ENCODE measurements at regions not wholly inside any gene's neighbourhood (a gene's known extent, or its start where the extent isn't known, plus 50 kb on each side); places are given as distances from the start of the nearest gene placed in this dataset.

DNA sequence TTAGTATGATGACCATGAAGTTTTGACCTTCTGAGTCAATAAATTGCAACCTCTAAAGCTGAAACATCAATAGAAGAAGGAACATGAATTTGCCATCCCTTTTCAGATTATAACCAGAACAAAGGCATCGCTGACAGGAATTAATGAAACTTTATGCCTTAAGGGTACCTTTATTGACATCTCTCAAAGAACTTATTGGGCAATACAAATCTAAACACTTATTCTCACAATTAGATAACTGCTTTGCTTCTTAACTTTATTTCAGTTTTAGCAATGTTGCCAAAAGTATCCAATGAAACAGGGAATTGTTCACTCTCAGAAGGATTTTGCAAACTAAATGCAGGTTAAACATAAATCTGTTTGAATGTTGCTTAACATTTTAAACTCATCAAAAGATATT is 116.0 kb downstream of the ELAPOR2 start:
- no peaks in the 10 kb centered on the region for H3K4me1 Mint-ChIP-seq (ENCODE audit: low read depth, unreplicated experiment)

GRCh38 chr7:86942995-86943394 is 116.5 kb downstream of the ELAPOR2 start:
- no TSS peak for BruUV-seq (replicated peaks)
- H3K9me3 Mint-ChIP-seq (ENCODE audit: low read depth, unreplicated experiment), result no peaks in the 10 kb centered on the region
- H3K27ac Mint-ChIP-seq (ENCODE audit: unreplicated experiment), result no peak overlapping the region
- H3K4me3 Mint-ChIP-seq (ENCODE audit: low read depth, unreplicated experiment), result no peak overlapping the region
- TF ChIP-seq, protein P1, sequence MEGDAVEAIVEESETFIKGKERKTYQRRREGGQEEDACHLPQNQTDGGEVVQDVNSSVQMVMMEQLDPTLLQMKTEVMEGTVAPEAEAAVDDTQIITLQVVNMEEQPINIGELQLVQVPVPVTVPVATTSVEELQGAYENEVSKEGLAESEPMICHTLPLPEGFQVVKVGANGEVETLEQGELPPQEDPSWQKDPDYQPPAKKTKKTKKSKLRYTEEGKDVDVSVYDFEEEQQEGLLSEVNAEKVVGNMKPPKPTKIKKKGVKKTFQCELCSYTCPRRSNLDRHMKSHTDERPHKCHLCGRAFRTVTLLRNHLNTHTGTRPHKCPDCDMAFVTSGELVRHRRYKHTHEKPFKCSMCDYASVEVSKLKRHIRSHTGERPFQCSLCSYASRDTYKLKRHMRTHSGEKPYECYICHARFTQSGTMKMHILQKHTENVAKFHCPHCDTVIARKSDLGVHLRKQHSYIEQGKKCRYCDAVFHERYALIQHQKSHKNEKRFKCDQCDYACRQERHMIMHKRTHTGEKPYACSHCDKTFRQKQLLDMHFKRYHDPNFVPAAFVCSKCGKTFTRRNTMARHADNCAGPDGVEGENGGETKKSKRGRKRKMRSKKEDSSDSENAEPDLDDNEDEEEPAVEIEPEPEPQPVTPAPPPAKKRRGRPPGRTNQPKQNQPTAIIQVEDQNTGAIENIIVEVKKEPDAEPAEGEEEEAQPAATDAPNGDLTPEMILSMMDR (IDR thresholded peaks at IDR 0.05; ENCODE audit: unreplicated experiment), result no peak
- H3K27me3 Mint-ChIP-seq (ENCODE audit: unreplicated experiment), result no peaks in the 10 kb centered on the region
- no peak for DNase-seq
- CTCF ChIA-PET, result no interaction called here
- intact Hi-C loops (cut with micrococcal nuclease; ENCODE audit: unreplicated experiment), result no loop called here
- H3K36me3 Mint-ChIP-seq (ENCODE audit: insufficient read depth, unreplicated experiment), result no peaks in the 10 kb centered on the region
- H3K4me1 Mint-ChIP-seq (ENCODE audit: low read depth, unreplicated experiment), result no peaks in the 10 kb centered on the region

More for the DNA sequence above, 116.0 kb downstream of the ELAPOR2 start:
- Mint-ChIP-seq H3K36me3 (ENCODE audit: insufficient read depth, unreplicated experiment) (no peaks in the 10 kb centered on the region), H3K4me3 (ENCODE audit: low read depth, unreplicated experiment) (no peak overlapping the region), H3K27me3 (ENCODE audit: unreplicated experiment) (no peaks in the 10 kb centered on the region), H3K27ac (ENCODE audit: unreplicated experiment) (no peak overlapping the region), H3K9me3 (ENCODE audit: low read depth, unreplicated experiment) (no peaks in the 10 kb centered on the region)
- CTCF ChIA-PET, result no interaction called here
- BruUV-seq (replicated peaks), result no TSS peak
- no peak for DNase-seq
- intact Hi-C loops (cut with micrococcal nuclease; ENCODE audit: unreplicated experiment), result no loop called here
- TF ChIP-seq, protein P1 (IDR thresholded peaks at IDR 0.05; ENCODE audit: unreplicated experiment), result no peak

- DNase-seq, result no peak
- Mint-ChIP-seq H3K27ac (ENCODE audit: unreplicated experiment) (no peak overlapping the region), H3K4me1 (ENCODE audit: low read depth, unreplicated experiment) (no peaks in the 10 kb centered on the region), H3K9me3 (ENCODE audit: low read depth, unreplicated experiment) (no peaks in the 10 kb centered on the region), H3K27me3 (ENCODE audit: unreplicated experiment) (no peaks in the 10 kb centered on the region), H3K36me3 (ENCODE audit: insufficient read depth, unreplicated experiment) (no peaks in the 10 kb centered on the region), H3K4me3 (ENCODE audit: low read depth, unreplicated experiment) (no peak overlapping the region)
- no TSS peak for BruUV-seq (replicated peaks)
- CTCF ChIA-PET, result no interaction called here
- intact Hi-C loops (cut with micrococcal nuclease; ENCODE audit: unreplicated experiment), result no loop called here
- TF ChIP-seq, protein P1 (IDR thresholded peaks at IDR 0.05; ENCODE audit: unreplicated experiment), result no peak
These were observed 117.4 kb downstream of the ELAPOR2 start for GRCh38 chr7:86942081-86942480.

DNA sequence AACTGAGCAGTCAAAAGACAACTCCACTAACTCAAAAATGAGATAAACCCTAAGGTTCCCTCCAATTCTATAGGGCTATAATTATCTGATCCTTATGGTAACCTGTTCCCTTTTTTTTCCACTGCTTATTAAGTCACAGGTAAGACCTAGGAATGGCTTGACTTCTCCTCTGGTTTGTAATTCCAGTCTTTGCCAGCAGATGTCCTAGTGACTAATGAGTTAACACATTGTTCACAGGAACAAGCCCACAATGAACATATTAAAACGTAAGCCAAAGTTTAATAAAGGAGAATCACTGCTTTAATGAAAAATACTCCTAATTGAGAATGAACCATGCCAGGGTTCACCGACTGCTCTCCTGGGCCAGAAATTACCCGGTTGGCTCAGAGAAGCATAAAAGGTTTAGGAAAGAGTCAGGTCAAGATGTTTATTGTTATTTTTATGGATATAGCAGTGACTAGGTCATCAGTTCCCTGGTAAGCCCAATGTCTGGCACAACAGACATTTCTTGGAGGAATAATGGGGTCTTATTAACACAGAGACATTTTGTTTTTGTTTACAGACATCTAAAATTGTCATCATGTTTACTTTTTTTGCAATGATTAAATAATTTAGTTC is 120.1 kb downstream of the ELAPOR2 start:
- H3K27ac Mint-ChIP-seq (ENCODE audit: unreplicated experiment), result no peak overlapping the region
- DNase-seq, result peak; percentile 55
- no peaks in the 10 kb centered on the region for H3K4me1 Mint-ChIP-seq (ENCODE audit: low read depth, unreplicated experiment)
- intact Hi-C loops (cut with micrococcal nuclease; ENCODE audit: unreplicated experiment), result loop anchor here (1.0 to 10.0 kb wide), 2 partner anchors 209 to 475 kb away; no protein-coding TSS in a partner anchor
- H3K36me3 Mint-ChIP-seq (ENCODE audit: insufficient read depth, unreplicated experiment), result no peaks in the 10 kb centered on the region
- H3K4me3 Mint-ChIP-seq (ENCODE audit: low read depth, unreplicated experiment), result no peak overlapping the region
- CTCF ChIA-PET, result no interaction called here
- no peaks in the 10 kb centered on the region for H3K9me3 Mint-ChIP-seq (ENCODE audit: low read depth, unreplicated experiment)
- TF ChIP-seq, protein P1 (IDR thresholded peaks at IDR 0.05; ENCODE audit: unreplicated experiment), result no peak
- H3K27me3 Mint-ChIP-seq (ENCODE audit: unreplicated experiment), result peaks cover 12% of the 10 kb centered on the region
- no TSS peak for BruUV-seq (replicated peaks)

All from Calu3 (cell line).